SK-N-MC (cell line): ENCODE measurements at regions not wholly inside any gene's neighbourhood (a gene's known extent, or its start where the extent isn't known, plus 50 kb on each side); places are given as distances from the start of the nearest gene placed in this dataset.

Experiments
- DNase-seq: peaks from one replicate; pipeline ENCODE4 v3.0.0-alpha.2; 2011; ENCODE audit warnings: low read depth, low spot score
- H3K27ac ChIP-seq: fragments of 200-600 bp; sonication (generic); 2 replicates; pipeline ENCODE4 v1.5.1; 2016; ENCODE audit warnings: mixed run types
- H3K36me3 ChIP-seq: fragments of 200-600 bp; sonication (generic); 2 replicates; pipeline ENCODE4 v1.6.1; 2017; ENCODE audit warnings: antibody characterized with exemption, low read length, mixed read lengths; ENCODE audit not compliant: insufficient read depth
- H3K4me3 ChIP-seq: fragments of 200-600 bp; sonication (generic); 2 replicates; pipeline ENCODE4 v1.5.1; 2016
- H3K9ac ChIP-seq: fragments of 200-600 bp; sonication (generic); 2 replicates; pipeline ENCODE4 v1.8.0; 2017; ENCODE audit warnings: mixed run types, mixed read lengths; ENCODE audit not compliant: insufficient read length
- H3K9me3 ChIP-seq: fragments of 200-600 bp; sonication (generic); 2 replicates; pipeline ENCODE4 v1.6.1; 2017; ENCODE audit warnings: low read depth, mild to moderate bottlenecking, antibody characterized with exemption, low read length, moderate library complexity, mixed read lengths
- EZH2 ChIP-seq: fragments of 200-600 bp; sonication (generic); IDR thresholded peaks from one replicate; pipeline ENCODE4 v1.6.1; 2017; ENCODE audit warnings: antibody characterized with exemption
- FOXP2 ChIP-seq: optimal IDR thresholded peaks from 2 replicates; pipeline ENCODE3; 2011; ENCODE audit warnings: mild to moderate bottlenecking, moderate library complexity; ENCODE audit not compliant: insufficient read depth; ENCODE audit errors: extremely low read length, control extremely low read depth
- POLR2AphosphoS5 ChIP-seq: IDR thresholded peaks from 2 replicates; pipeline ENCODE4 v1.6.1; 2012; ENCODE audit warnings: mild to moderate bottlenecking, low read depth, low read length, borderline replicate concordance

DNA sequence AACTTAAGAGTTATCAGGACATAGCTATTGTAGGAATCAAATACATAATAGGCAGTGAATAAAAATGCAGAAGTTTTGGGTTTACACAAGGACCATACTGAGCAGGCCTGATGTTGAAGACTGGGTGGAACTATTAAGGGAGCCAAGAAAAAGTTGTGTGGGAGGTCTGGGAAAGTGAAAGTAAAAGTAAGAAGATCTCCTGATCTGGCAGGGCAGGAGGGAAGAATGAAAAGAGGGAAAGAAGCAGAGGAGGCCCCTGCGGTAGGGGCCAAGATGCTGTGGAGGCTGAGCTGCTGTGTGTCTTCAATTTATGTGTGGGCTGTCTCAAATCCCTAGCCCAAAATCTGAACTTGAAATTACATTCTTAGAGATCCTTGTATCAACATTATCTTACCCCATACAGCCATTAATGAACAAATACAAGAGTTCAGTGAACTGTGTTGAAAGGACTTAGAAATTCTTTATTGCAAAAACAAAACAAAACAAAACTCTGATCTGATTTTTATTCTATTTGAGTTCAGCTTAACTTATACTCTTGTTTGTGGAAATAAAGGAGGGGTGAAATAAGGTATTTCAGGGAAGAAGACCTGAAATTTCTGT, 1183.8 kb downstream of the HACE1 start:
- Histone ChIP-seq H3K9ac (no peak overlapping the region), H3K4me3 (peak overlapping the region; percentile 30), H3K9me3 (0 out of 2 replicates have a peak, but pooled peaks cover 3% of the 10 kb centered on the region), H3K36me3 (no peaks in the 10 kb centered on the region), H3K27ac (no peak overlapping the region)
- DNase-seq, result no peak
- TF ChIP-seq FOXP2, result no peak
- no peak for TF ChIP-seq EZH2
- no peak for TF ChIP-seq POLR2AphosphoS5

DNA sequence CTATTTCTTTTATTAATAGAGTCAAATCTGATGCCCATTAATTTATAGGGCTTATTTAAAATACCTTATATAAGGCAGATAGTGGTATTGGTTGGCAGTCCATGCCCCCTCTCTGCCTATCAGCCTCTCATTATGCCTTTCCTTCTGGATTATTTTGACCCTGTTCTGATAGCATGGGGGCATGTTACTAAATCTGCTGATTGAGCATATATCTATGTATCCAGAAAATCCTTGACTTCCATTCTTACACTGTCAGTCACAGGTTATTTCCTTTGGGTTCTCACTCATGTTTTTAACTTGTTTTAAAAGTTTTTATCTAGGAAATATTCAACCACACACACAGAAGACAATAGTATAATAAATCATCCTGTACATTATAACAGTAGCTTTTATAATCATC, 1184.9 kb downstream of the HACE1 start:
- DNase-seq, result no peak
- TF ChIP-seq POLR2AphosphoS5 (no peak), FOXP2 (no peak), EZH2 (no peak)
- Histone ChIP-seq H3K9me3 (0 out of 2 replicates have a peak, but pooled peaks cover 3% of the 10 kb centered on the region), H3K36me3 (no peaks in the 10 kb centered on the region), H3K27ac (no peak overlapping the region), H3K9ac (no peak overlapping the region), H3K4me3 (no peak overlapping the region)

DNA sequence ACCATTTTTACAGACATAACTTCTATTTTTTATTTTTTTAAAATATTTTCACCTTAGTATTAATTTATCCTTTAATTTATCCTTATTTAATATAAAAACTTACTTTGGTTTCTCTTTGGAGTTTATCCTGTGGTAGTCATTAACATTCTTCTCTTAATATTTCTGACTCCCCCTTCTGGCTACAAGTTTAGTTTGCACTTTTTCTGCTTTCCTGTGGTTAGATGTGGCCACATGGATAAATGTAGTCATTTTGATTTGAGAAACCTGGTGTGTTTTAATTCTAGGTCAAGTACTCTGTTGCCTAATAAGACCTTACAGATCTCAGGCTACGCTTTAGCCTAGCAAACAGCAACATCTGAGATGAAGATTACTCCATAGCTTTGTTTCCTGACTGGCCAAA, 1187.5 kb downstream of the HACE1 start:
- no peak overlapping the region for H3K27ac ChIP-seq
- no peak for DNase-seq
- no peak overlapping the region for H3K4me3 ChIP-seq
- H3K9me3 ChIP-seq, result no peaks in the 10 kb centered on the region
- H3K9ac ChIP-seq, result no peak overlapping the region
- no peaks in the 10 kb centered on the region for H3K36me3 ChIP-seq
- no peak for TF ChIP-seq FOXP2
- TF ChIP-seq EZH2, result no peak
- no peak for TF ChIP-seq POLR2AphosphoS5

DNA sequence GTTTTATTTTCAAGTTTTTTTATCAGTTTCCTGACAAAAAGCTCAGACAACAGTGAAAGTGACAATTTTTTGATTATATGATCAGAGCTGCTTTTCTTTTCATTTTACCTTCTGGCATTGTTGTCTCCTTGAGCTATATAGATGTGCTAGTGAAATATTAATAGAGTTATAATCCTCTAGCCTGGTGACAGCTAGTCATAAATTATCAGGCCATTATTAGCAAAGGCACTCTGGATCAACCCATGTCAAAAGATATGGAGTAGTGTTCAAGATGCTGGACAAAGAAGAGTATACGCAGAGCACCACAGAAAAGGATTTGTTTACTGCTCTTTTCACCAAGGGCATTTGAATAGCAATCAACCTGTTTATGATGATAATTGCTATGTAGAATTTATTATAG, 1230.1 kb downstream of the HACE1 start:
- Histone ChIP-seq H3K9me3 (no peaks in the 10 kb centered on the region; the same call in 1 of the 2 replicates), H3K36me3 (no peaks in the 10 kb centered on the region), H3K27ac (no peak overlapping the region), H3K4me3 (no peak overlapping the region), H3K9ac (no peak overlapping the region)
- TF ChIP-seq POLR2AphosphoS5 (no peak), EZH2 (no peak)
- DNase-seq, result no peak

DNA sequence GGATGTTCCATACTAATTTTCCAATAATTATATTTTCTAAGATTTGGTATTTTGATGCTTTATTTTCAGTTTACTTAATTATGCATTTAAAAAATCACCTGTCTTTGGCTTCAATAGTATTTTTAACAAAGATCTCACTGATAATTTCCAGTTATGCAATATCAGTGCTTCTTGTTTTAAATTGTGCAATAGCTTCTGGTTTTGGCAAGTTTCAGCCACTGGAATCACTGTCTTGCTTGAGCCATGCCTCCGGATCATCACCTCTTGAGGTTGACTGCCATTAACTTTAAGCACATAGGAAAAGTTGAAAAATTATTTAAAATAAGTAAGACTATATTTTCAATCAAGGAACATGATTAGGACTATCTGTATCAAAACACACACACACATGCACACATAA, 1242.1 kb downstream of the HACE1 start:
- H3K36me3 ChIP-seq, result no peaks in the 10 kb centered on the region
- no peak overlapping the region for H3K27ac ChIP-seq
- DNase-seq, result no peak
- TF ChIP-seq FOXP2 (no peak), POLR2AphosphoS5 (no peak), EZH2 (no peak)
- H3K9me3 ChIP-seq, result no peaks in the 10 kb centered on the region
- H3K9ac ChIP-seq, result no peak overlapping the region
- H3K4me3 ChIP-seq, result no peak overlapping the region

DNA sequence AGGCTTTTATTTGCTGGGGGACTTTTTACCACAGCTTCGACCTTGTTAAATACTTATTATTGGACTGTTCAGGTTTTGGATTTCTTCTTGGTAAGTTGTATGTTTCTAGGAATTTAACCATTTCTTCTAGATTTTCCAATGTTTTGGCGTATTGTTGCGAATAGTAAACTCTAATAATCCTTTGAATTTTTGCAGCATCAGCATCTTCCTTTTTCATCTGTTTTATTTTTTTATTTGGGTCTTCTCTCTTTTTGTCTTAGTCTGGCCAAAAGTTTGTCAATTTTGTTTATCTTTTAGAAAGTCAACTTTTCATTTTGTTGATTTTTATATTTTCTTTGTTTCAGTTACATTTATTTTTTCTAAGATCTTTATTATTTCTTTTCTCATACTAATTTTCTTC, 1272.0 kb downstream of the HACE1 start:
- Histone ChIP-seq H3K9ac (no peak overlapping the region), H3K4me3 (no peak overlapping the region), H3K36me3 (no peaks in the 10 kb centered on the region), H3K27ac (no peak overlapping the region), H3K9me3 (no peaks in the 10 kb centered on the region)
- no peak for DNase-seq
- TF ChIP-seq FOXP2 (no peak), POLR2AphosphoS5 (no peak), EZH2 (no peak)

DNA sequence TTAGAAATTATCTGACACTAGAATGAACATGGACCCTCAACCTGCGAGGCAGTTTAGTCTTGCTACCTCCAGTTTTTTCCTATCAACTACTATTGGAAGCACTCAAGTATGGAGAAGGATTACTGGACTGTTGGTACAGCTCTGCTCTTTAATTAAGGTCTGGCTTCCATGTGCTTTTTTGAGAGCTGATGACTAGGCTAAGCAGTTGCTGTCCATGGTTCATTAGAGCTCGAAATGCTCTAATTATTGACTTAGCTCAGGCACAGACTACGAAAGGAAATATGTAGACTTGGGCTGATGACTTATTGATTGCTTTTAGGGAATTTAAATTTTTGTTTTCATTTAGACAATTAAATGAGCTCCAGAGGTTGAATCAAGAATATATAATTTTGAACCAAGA, 1281.6 kb downstream of the HACE1 start:
- Histone ChIP-seq H3K27ac (no peak overlapping the region), H3K36me3 (no peaks in the 10 kb centered on the region), H3K9me3 (no peaks in the 10 kb centered on the region), H3K9ac (no peak overlapping the region), H3K4me3 (no peak overlapping the region)
- no peak for DNase-seq
- TF ChIP-seq EZH2, result no peak
- no peak for TF ChIP-seq FOXP2
- no peak for TF ChIP-seq POLR2AphosphoS5

DNA sequence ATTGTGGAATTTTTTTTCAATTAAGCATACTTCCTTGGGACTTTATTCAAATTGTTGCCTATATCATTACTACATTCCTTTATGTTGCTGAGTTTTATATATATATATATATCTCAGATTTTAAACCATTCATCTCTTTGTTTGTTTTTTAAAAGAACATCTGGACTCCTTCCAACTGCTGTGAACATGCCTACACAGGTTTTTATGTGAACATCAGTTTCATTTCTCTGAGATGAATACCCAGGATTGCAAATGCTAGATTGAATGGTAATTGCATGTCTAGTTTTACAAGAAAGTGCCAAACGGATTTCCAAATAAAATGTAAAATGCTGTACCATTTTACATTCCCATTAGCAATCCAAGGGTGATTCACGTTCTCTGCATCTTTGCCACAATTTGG, 1289.3 kb downstream of the HACE1 start:
- H3K27ac ChIP-seq, result no peak overlapping the region

DNA sequence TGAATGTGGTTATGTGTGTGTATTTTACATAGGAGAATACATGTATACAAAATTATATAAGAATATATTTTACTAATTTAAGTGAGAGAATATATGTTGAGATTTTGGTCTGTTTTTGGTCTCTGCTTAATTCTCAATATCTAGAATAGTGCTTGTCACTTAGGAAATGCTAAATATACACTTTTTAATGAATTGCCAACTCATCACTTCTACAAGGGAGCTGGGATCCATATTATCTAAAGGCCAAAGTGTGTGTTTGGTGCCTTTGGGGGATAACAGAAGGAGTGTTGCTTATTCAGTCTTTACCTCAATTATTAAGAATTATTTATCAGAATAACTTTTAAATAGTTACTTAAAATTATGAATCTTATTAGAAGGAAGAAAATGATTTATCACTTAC, 1304.8 kb downstream of the HACE1 start:
- Histone ChIP-seq H3K27ac (no peak overlapping the region), H3K36me3 (no peaks in the 10 kb centered on the region), H3K9me3 (no peaks in the 10 kb centered on the region), H3K9ac (no peak overlapping the region), H3K4me3 (no peak overlapping the region)
- no peak for DNase-seq
- TF ChIP-seq POLR2AphosphoS5 (no peak), EZH2 (no peak), FOXP2 (no peak)

More for the DNA sequence above, 1289.3 kb downstream of the HACE1 start:
- H3K4me3 ChIP-seq, result no peak overlapping the region
- no peaks in the 10 kb centered on the region for H3K9me3 ChIP-seq
- no peak for TF ChIP-seq FOXP2
- no peak for TF ChIP-seq POLR2AphosphoS5
- TF ChIP-seq EZH2, result no peak
- DNase-seq, result no peak
- no peak overlapping the region for H3K9ac ChIP-seq
- no peaks in the 10 kb centered on the region for H3K36me3 ChIP-seq
